GM21423 (cell line): ENCODE measurements at regions not wholly inside any gene's neighbourhood (a gene's known extent, or its start where the extent isn't known, plus 50 kb on each side); places are given as distances from the start of the nearest gene placed in this dataset.

Source experiments
- ATAC-seq: cut with Tn5 transposase; IDR thresholded peaks from one replicate; pipeline ENCODE4 v1.9.1; 2021; ENCODE audit warnings: mild to moderate bottlenecking, moderate library complexity; ENCODE audit not compliant: unreplicated experiment

- ATAC-seq, result no peak
Observed at GRCh38 chr9:26415528-26415927, 477.1 kb downstream of the CAAP1 start.

GRCh38 chr9:26413611-26414010 lies 479.0 kb downstream of the CAAP1 start:
- ATAC-seq, result no peak

GRCh38 chr9:26412446-26412845 lies 480.2 kb downstream of the CAAP1 start:
- ATAC-seq, result no peak

- ATAC-seq, result no peak
Observed at GRCh38 chr9:26406676-26407075, 485.9 kb downstream of the CAAP1 start.

GRCh38 chr9:26399556-26399955 lies 493.0 kb downstream of the CAAP1 start:
- ATAC-seq, result no peak

GRCh38 chr9:26394025-26394424 lies 498.6 kb downstream of the CAAP1 start:
- ATAC-seq, result no peak

GRCh38 chr9:26392639-26393038 lies 500.0 kb downstream of the CAAP1 start:
- no peak for ATAC-seq

- no peak for ATAC-seq
Observed at GRCh38 chr9:26391036-26391435, 501.6 kb downstream of the CAAP1 start.

- ATAC-seq, result no peak
Observed at GRCh38 chr9:26375448-26375847, 517.2 kb downstream of the CAAP1 start.

GRCh38 chr9:26373616-26374015 lies 519.0 kb downstream of the CAAP1 start:
- ATAC-seq, result no peak

GRCh38 chr9:26371236-26371635 lies 521.4 kb downstream of the CAAP1 start:
- no peak for ATAC-seq

GRCh38 chr9:26369093-26369492 lies 523.5 kb downstream of the CAAP1 start:
- ATAC-seq, result no peak

- no peak for ATAC-seq
Observed at GRCh38 chr9:26368241-26368640, 524.4 kb downstream of the CAAP1 start.

- ATAC-seq, result no peak
Observed at GRCh38 chr9:26361010-26361409, 531.6 kb downstream of the CAAP1 start.

GRCh38 chr9:26358836-26359235 lies 533.8 kb downstream of the CAAP1 start:
- ATAC-seq, result no peak

- no peak for ATAC-seq
Observed at GRCh38 chr9:26357803-26358344, 534.7 kb downstream of the CAAP1 start.

GRCh38 chr9:26356491-26356890 lies 536.1 kb downstream of the CAAP1 start:
- ATAC-seq, result no peak

- no peak for ATAC-seq
Observed at GRCh38 chr9:26346942-26347477, 545.6 kb downstream of the CAAP1 start.

- ATAC-seq, result no peak
Observed at GRCh38 chr9:26341545-26341944, 551.1 kb downstream of the CAAP1 start.

- no peak for ATAC-seq
Observed at GRCh38 chr9:26339796-26340195, 552.8 kb downstream of the CAAP1 start.

- ATAC-seq, result no peak
Observed at GRCh38 chr9:26335116-26335515, 557.5 kb downstream of the CAAP1 start.

- ATAC-seq, result no peak
Observed at GRCh38 chr9:26334706-26335105, 557.9 kb downstream of the CAAP1 start.

- ATAC-seq, result no peak
Observed at GRCh38 chr9:26331223-26331622, 561.4 kb downstream of the CAAP1 start.
